GM12874 (cell line): ENCODE measurements at regions not wholly inside any gene's neighbourhood (a gene's known extent, or its start where the extent isn't known, plus 50 kb on each side); places are given as distances from the start of the nearest gene placed in this dataset.

Experiments
- CTCF ChIP-seq: IDR thresholded peaks from 2 replicates; pipeline ENCODE4 v1.5.1; 2011; ENCODE audit warnings: low read depth, mild to moderate bottlenecking, control low read depth, low read length, moderate library complexity; ENCODE audit not compliant: insufficient read depth

- no peak for TF ChIP-seq CTCF
Observed at GRCh38 chr3:99524559-99524958, 113.8 kb upstream of the COL8A1 start.

GRCh38 chr3:99523431-99524127 is 114.8 kb upstream of the COL8A1 start:
- no peak for TF ChIP-seq CTCF

GRCh38 chr3:99522147-99522546 is 116.2 kb upstream of the COL8A1 start:
- no peak for TF ChIP-seq CTCF

GRCh38 chr3:99521551-99521950 is 116.8 kb upstream of the COL8A1 start:
- TF ChIP-seq CTCF, result no peak

- no peak for TF ChIP-seq CTCF
Observed at GRCh38 chr3:99520513-99520912, 117.9 kb upstream of the COL8A1 start.

GRCh38 chr3:99516936-99517335 is 121.5 kb upstream of the COL8A1 start:
- TF ChIP-seq CTCF, result no peak

GRCh38 chr3:99515891-99516290 is 122.5 kb upstream of the COL8A1 start:
- TF ChIP-seq CTCF, result no peak
